Epidermal melanocyte (primary cell): ENCODE measurements at regions not wholly inside any gene's neighbourhood (a gene's known extent, or its start where the extent isn't known, plus 50 kb on each side); places are given as distances from the start of the nearest gene placed in this dataset.

Experiments
- DNase-seq: peaks from one replicate; pipeline ENCODE4 v3.0.0; 2011; ENCODE audit warnings: low spot score; ENCODE audit not compliant: insufficient read length

- no peak for DNase-seq
Observed at GRCh38 chr10:132485391-132485790, 52.2 kb upstream of the INPP5A start.

- no peak for DNase-seq
Observed at GRCh38 chr10:132486539-132487121, 51.0 kb upstream of the INPP5A start.

GRCh38 chr10:132487241-132488135, 50.1 kb upstream of the INPP5A start:
- no peak for DNase-seq
